ENCODE measurements at regions not wholly inside any gene's neighbourhood (a gene's known extent, or its start where the extent isn't known, plus 50 kb on each side); places are given as distances from the start of the nearest gene placed in this dataset.

DNA sequence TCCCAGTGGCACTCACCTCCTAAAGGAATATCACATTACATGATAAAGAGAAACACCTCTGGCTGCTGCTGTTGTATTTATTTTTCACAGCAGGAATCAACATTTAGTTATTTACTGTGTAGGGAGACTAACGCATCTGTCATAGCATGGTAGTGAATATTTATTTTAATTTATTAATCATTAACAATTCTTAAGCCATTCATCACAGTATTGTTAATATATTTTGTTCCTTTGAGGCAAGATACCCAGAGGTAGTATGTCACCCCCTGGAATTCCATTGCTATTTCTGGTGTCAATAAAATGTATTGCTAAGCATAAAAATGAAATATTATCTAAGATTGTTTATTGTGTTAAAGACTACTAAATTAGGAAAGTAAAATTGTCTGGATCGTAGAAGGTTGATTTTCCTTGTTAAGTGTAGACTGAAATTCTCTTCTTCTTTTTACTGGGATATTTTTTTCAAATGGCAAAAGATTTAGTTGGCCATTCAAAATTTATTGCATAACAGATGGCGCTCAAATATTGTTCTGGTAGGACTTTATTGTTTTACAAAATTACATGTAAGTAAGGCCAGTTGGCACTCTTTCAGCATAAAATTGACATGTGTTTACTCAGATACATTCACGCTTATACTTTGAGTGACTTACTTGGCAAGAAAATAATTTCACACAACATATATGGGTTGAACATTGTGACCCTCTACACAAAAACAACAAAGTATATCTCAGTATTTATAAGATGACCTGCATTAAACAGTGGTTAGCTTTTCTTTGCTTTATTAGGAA is 1358.7 kb upstream of the SORCS1 start:
- DNase-seq (ENCODE audit: low spot score) = no peak

- DNase-seq (ENCODE audit: low spot score) = no peak
Measured at GRCh38 chr10:108521827-108522492, 1357.5 kb upstream of the SORCS1 start.

DNA sequence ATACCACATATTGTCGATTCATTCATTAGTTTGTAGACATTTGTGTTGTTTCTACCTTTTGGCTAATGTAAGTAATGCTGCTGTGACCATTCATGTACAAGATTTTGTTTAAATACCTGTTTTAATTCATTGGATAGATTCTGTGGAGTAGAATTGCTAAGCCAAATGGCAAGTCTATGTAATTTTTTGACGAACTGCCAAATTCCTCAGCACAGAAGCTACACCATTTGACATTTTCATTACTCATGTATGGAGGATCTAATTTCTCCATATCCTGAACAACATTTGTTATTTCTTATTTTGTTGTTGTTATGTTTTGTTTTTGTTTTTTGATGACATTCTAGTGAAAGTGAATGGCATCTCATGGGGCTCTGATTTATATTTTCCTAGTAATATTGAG is 1351.3 kb upstream of the SORCS1 start:
- DNase-seq (ENCODE audit: low spot score) = no peak

GRCh38 chr10:108500396-108500795 is 1335.9 kb upstream of the SORCS1 start:
- no peak for DNase-seq (ENCODE audit: low spot score)

GRCh38 chr10:108496106-108496505 is 1331.6 kb upstream of the SORCS1 start:
- no peak for DNase-seq (ENCODE audit: low spot score)

DNA sequence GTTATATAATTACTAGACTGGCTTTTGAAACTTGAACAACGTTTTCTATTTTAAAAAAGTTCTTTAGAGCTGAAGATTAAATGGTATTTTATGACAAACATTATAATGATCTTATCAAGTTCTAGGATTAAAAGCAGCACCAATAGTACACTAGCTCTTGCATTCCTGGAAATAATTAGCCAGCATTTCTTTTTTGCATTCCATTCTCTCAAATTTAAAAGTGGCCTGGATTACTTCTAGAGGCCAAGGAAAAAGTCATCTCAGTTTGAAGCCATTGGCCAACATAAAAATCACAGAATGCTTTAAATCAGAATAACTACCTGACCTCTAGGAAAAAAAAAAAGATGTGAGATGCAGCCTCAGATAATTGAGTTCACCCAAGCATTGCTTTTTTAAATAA is 1326.4 kb upstream of the SORCS1 start:
- no peak for DNase-seq (ENCODE audit: low spot score)

DNA sequence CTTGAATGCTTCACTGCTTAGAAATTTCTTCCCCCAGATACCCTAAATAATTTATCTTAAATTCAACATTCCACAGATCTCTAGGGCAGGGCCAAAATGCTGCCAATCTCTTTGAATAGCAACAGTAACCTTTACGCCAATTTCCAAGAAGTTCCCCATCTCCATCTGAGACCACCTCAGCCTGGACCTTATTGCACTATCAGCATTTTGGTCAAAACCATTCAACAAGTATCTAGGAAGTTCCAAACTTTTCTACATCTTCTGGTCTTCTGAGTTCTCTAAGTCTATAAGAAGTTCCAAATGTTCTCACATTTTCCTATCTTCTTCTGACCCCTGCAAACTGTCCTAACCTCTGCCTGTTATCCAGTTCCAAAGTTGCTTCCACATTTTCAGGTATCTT is 1306.9 kb upstream of the SORCS1 start:
- DNase-seq (ENCODE audit: low spot score) = no peak

DNA sequence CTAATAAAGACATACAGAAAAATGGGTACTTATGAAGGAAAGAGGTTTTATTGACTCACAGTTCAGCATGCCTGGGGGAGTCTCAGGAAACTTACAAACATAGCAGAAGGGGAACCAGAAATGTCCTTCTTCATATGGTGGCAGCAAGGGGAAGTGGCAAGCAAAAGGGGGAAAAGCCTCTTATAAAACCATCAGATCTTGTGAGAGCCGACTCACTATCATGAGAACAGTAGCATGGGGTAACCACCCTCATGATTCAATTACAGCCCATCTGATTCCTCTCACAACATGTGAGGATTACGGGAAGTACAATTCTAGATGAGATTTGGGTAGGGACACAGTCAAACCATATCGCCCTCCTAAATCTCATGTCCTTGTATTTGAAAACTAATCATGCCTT is 1305.4 kb upstream of the SORCS1 start:
- DNase-seq (ENCODE audit: low spot score) = no peak

GRCh38 chr10:108465871-108466641 is 1301.5 kb upstream of the SORCS1 start:
- peak; percentile 7 for DNase-seq (ENCODE audit: low spot score)

DNA sequence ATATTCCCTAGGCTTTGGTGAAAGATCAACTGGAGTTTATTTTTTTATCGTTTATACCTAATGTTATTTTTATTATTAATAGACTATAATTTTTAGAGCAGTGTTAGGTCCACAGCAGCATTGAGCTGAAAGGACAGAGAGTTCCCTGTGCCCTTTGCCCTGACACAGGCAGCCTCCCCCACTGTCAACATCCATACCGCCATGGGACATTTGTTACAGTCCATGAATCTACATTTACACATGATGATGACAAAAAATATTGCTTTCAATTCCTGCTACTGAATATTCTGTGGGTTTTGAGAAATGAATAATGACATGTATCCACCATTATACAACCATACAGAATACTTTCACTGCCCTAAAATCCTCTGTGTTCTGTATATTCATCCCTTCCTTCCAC is 1297.5 kb upstream of the SORCS1 start:
- no peak for DNase-seq (ENCODE audit: low spot score)

- no peak for DNase-seq (ENCODE audit: low spot score)
Measured at GRCh38 chr10:108454793-108455192, 1290.3 kb upstream of the SORCS1 start.

DNA sequence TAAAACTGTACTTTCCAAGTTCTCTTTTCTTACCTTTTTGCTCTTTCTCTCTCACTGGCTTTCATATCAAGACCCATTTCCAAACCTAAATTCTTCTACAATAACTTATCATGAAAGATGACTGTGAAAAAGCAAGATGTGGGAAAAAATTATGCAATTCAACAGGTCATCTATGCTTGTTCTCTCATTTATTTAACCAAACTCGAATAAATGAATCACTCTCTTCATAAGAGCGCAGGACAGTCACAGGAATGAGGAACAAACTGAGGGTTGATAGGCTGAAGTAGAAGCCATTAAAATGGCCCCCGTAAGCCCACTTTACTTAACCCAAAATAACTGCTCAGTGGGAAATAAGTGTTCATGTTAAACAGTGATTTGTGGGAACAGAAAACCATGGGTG is 1289.7 kb upstream of the SORCS1 start:
- no peak for DNase-seq (ENCODE audit: low spot score)

- no peak for DNase-seq (ENCODE audit: low spot score)
Measured at GRCh38 chr10:108453166-108453565, 1288.7 kb upstream of the SORCS1 start.

GRCh38 chr10:108452533-108452932 is 1288.0 kb upstream of the SORCS1 start:
- DNase-seq (ENCODE audit: low spot score) = no peak

DNA sequence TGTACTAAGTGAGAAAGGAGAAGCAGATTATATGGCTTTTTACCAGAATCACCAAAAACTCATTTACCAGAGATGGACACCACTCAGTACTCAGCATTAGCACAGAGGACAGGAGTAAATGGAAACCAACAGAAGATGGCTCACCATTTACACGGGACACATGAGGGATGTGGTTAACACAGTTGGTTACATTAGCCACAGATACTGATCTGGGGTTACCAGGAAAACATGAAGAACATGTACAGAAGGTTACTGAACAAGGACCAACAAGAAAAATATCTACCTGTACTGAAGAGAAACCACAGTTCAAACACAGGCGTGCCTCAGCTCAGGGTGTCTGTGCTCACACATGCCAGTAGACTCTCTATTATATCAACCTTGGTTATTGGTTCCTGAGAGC is 1285.8 kb upstream of the SORCS1 start:
- no peak for DNase-seq (ENCODE audit: low spot score)

GRCh38 chr10:108445746-108446145 is 1281.2 kb upstream of the SORCS1 start:
- DNase-seq (ENCODE audit: low spot score) = no peak

- DNase-seq (ENCODE audit: low spot score) = no peak
Measured at GRCh38 chr10:108443636-108444035, 1279.1 kb upstream of the SORCS1 start.

GRCh38 chr10:108439397-108439796 is 1274.9 kb upstream of the SORCS1 start:
- DNase-seq (ENCODE audit: low spot score) = peak; percentile 20

GRCh38 chr10:108436096-108436495 is 1271.6 kb upstream of the SORCS1 start:
- DNase-seq (ENCODE audit: low spot score) = no peak

DNA sequence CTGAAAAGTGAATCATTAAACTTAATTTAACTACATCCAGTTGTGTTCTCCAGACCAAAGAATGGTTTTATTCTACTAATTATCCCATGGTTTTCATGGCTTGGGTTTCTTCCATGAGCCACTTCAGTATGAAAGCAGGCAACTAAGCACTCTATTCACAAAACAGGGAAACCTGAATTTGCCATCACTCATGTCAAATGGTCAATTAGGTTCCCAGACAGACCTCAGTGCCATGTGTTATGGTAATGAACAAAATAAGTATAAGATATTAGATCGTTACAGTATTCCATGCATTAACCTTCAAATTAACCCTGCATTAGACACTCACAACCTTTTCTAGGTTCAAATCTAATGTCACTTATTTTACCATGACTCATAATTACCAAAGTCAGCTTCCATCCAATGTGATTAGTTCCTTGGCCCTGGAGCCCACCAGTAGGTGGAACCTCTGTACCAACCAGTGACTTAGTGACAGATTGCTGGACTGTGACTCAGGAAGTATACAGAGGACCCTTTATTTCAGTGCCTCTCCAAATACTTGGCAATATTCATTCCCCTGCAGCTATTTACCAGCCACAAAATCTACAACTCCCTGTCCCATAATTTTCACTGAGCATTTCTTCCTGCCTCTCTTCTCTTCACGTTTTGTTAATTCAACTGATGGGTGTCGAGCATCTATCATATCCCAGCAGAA is 1270.2 kb upstream of the SORCS1 start:
- no peak for DNase-seq (ENCODE audit: low spot score)

GRCh38 chr10:108427146-108427545 is 1262.6 kb upstream of the SORCS1 start:
- no peak for DNase-seq (ENCODE audit: low spot score)

DNA sequence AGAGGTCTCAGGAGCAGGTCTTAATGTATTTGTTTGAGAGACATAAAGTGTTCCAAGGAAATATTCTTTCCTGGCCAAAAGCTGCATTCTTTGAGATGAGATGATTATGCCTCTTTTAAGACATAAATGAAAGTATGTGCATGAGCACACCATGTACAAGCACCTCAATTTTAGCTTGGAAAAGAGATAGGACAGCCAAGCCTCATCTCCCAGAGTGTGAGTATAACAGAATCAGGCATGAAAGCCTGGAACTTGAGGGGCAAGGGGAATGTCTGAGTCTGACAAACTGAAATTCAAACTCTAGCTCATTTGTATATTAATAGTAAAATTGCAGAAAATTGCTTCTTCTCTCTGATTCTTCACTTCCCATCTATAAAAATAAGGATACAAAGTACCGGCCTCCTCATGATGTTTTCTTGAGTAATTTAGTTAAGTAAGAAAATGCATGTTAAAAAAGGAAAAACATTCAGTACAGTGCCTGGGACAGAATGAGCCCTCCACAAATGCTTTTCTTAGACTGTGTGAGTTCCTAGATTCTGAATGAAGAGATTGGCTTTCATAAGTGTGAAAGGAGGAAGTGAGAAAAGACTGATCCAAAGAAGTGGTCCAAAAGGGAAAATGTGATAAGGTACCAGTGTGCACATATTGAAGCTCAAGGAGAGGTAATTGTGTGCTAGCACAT is 1260.9 kb upstream of the SORCS1 start:
- DNase-seq (ENCODE audit: low spot score) = no peak

All from Ammon's horn (tissue), 1 donor.